Activated CD8-positive, alpha-beta T cell treated with anti-CD3 and anti-CD28 coated beads, Interleukin-2, amount 10 ng/mL, durations not matched to agents 7 days and 5 days (primary cell): ENCODE measurements at regions not wholly inside any gene's neighbourhood (a gene's known extent, or its start where the extent isn't known, plus 50 kb on each side); places are given as distances from the start of the nearest gene placed in this dataset.
A peak's percentile ranks its signal among the peaks of the same experiment; 100 is the strongest.

Experiments used
- ATAC-seq: fragments of 150-1000 bp; cut with Tn5 transposase; one replicate; pipeline ENCODE4 v1.10.0; 2021; ENCODE audit warnings: moderate library complexity
- CTCF ChIA-PET: fragments of 350-600 bp; sonication (Branson Sonifier 250); formaldehyde crosslinking; loops from one replicate; lab custom pipeline; 2021; ENCODE audit warnings: antibody characterized with exemption; lab: Charles Lee
- POLR2A ChIA-PET: fragments of 350-600 bp; sonication (Branson Sonifier 250); formaldehyde crosslinking; loops from one replicate; lab custom pipeline; 2021; ENCODE audit warnings: antibody characterized with exemption; lab: Charles Lee
- DNase-seq: peaks from one replicate; pipeline ENCODE4 v3.0.0-alpha.2; 2020
- H3K27ac Mint-ChIP-seq: one replicate; pipeline ENCODE4 v1.8.0; 2021; ENCODE audit warnings: mild to moderate bottlenecking, mixed read lengths
- H3K27me3 Mint-ChIP-seq: one replicate; pipeline ENCODE4 v1.8.0; 2021; ENCODE audit warnings: low read depth, mixed read lengths
- H3K36me3 Mint-ChIP-seq: one replicate; pipeline ENCODE4 v1.8.0; 2021; ENCODE audit warnings: low read depth, mixed read lengths
- H3K4me1 Mint-ChIP-seq: one replicate; pipeline ENCODE4 v1.8.0; 2021; ENCODE audit warnings: low read depth, mixed read lengths
- H3K4me3 Mint-ChIP-seq: one replicate; pipeline ENCODE4 v1.8.0; 2021; ENCODE audit warnings: mild to moderate bottlenecking, mixed read lengths
- H3K9me3 Mint-ChIP-seq: one replicate; pipeline ENCODE4 v1.8.0; 2022; ENCODE audit warnings: mixed read lengths; ENCODE audit not compliant: insufficient read depth

DNA sequence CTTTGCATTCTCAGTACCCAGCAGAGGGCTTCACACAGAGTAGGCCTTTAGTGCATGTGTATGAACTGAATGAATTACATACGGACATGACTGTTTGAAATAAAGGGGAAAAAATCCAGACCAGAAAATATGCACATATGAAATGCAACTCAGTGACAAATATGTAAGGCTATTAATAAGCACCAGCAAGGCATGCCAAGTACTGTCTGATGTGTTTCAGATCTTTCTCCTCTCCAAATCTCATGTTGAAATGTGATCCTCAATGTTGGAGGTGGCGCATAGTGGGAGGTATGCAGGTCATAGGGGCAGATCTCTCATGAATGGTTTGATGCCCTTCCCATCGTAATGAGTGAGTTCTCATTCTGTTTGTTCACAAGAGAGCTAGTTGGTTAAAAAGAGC lies 87.3 kb upstream of the TOMM7 start:
- Mint-ChIP-seq H3K36me3 (peaks cover 1% of the 10 kb centered on the region), H3K27ac (no peak overlapping the region), H3K27me3 (no peaks in the 10 kb centered on the region), H3K4me3 (no peak overlapping the region), H3K4me1 (no peaks in the 10 kb centered on the region), H3K9me3 (peaks cover 2% of the 10 kb centered on the region)
- CTCF ChIA-PET, result no interaction called here
- DNase-seq (no peak), ATAC-seq (no peak)
- POLR2A ChIA-PET, result no interaction called here

- Mint-ChIP-seq H3K9me3 (peaks cover 5% of the 10 kb centered on the region), H3K27ac (no peak overlapping the region), H3K36me3 (peaks cover 2% of the 10 kb centered on the region), H3K4me3 (no peak overlapping the region), H3K4me1 (no peaks in the 10 kb centered on the region), H3K27me3 (no peaks in the 10 kb centered on the region)
- DNase-seq (no peak), ATAC-seq (no peak)
- ChIA-PET POLR2A (no interaction called here), CTCF (interaction anchor here (1.4 kb wide), 1 partner anchor 148 kb away, joined by 5 read pairs; no protein-coding TSS in a partner anchor)
These were observed 85.2 kb upstream of the TOMM7 start for GRCh38 chr7:22907805-22908204.

DNA sequence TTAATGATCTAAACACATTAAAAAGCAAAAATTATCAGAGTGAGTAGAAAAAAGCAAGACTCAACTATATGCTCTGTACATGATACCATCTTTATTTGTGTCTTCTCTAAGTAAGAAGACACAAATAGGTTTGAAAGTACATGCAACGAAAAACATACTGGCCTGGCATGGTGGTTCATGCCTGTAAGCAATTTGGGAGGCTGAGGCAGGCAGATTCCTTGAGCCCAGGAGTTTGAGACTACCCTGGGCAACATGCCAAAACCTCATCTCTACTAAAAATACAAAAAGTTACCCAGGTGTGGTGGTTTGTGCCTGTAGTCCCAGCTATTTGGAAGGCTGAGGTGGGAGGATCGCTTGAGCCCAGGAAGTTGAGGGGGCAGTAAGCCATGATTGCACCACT lies 78.1 kb upstream of the TOMM7 start:
- POLR2A ChIA-PET, result no interaction called here
- DNase-seq (no peak), ATAC-seq (no peak)
- Mint-ChIP-seq H3K36me3 (peaks cover 2% of the 10 kb centered on the region), H3K4me1 (peaks cover 9% of the 10 kb centered on the region), H3K27ac (no peak overlapping the region), H3K9me3 (peaks cover 5% of the 10 kb centered on the region), H3K4me3 (no peak overlapping the region), H3K27me3 (no peaks in the 10 kb centered on the region)
- CTCF ChIA-PET, result no interaction called here

DNA sequence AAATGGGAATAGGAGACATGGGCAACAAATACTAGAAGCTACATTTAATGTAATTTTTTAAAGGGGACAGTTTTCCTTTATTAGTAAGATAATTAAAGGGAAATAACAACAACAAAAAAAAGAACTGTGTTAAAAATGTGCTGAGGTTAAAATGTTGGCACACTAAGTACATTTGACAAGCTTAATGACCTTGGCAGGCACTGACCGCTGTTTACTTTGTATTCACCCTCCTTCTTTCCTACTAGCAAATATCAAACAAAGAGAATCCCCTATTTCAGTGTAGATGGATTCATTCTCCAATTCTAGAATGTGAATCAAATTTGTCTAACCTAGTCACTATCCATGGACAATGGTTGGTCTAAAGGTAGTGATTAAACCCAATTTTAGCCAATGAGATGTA lies 77.5 kb upstream of the TOMM7 start:
- H3K4me1 Mint-ChIP-seq, result peaks cover 9% of the 10 kb centered on the region
- ATAC-seq, result no peak

DNA sequence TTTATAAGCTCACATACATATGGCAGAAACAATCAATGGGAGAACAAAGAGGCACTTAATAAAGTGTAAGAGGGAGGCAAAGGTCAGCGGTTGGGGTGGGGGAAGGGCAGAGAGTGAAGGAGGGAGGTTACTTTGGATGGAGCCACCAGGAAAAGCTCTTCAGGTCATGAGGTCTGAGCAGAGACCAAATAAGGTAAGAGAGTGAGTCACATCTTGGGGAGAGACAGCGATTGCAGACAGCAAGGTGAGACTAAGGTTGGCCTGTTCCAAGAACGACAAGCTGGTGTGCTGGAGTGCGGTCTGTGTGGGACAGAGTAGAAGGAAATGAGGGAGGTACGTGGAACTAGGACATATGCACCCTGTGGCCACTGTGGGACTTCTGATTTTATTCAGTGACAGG lies 74.3 kb upstream of the TOMM7 start:
- Mint-ChIP-seq H3K9me3 (no peaks in the 10 kb centered on the region), H3K27me3 (peaks cover 2% of the 10 kb centered on the region), H3K4me1 (peaks cover 9% of the 10 kb centered on the region), H3K27ac (no peak overlapping the region), H3K36me3 (no peaks in the 10 kb centered on the region), H3K4me3 (no peak overlapping the region)
- ATAC-seq (peak; percentile 51), DNase-seq (no peak)
- POLR2A ChIA-PET, result interaction anchor here (0.6 kb wide), 1 partner anchor 12 kb away, joined by 3 read pairs; no protein-coding TSS in a partner anchor
- CTCF ChIA-PET, result no interaction called here

More for the DNA sequence above, 77.5 kb upstream of the TOMM7 start:
- ChIA-PET CTCF (no interaction called here), POLR2A (interaction anchor here (0.6 kb wide), 1 partner anchor 159 kb away, joined by 3 read pairs; no protein-coding TSS in a partner anchor)
- Mint-ChIP-seq H3K27ac (no peak overlapping the region), H3K9me3 (peaks cover 5% of the 10 kb centered on the region), H3K27me3 (no peaks in the 10 kb centered on the region), H3K36me3 (peaks cover 2% of the 10 kb centered on the region), H3K4me3 (no peak overlapping the region)
- no peak for DNase-seq

GRCh38 chr7:22895828-22896165 lies 73.1 kb upstream of the TOMM7 start:
- CTCF ChIA-PET, result interaction anchor here (0.7 kb wide), 1 partner anchor 39 kb away, joined by 3 read pairs; no protein-coding TSS in a partner anchor
- no peak for DNase-seq
- POLR2A ChIA-PET, result no interaction called here
- no peak overlapping the region for H3K27ac Mint-ChIP-seq
- peaks cover 2% of the 10 kb centered on the region for H3K27me3 Mint-ChIP-seq
- peaks cover 9% of the 10 kb centered on the region for H3K4me1 Mint-ChIP-seq
- H3K4me3 Mint-ChIP-seq, result no peak overlapping the region
- ATAC-seq, result no peak
- no peaks in the 10 kb centered on the region for H3K9me3 Mint-ChIP-seq
- H3K36me3 Mint-ChIP-seq, result no peaks in the 10 kb centered on the region

DNA sequence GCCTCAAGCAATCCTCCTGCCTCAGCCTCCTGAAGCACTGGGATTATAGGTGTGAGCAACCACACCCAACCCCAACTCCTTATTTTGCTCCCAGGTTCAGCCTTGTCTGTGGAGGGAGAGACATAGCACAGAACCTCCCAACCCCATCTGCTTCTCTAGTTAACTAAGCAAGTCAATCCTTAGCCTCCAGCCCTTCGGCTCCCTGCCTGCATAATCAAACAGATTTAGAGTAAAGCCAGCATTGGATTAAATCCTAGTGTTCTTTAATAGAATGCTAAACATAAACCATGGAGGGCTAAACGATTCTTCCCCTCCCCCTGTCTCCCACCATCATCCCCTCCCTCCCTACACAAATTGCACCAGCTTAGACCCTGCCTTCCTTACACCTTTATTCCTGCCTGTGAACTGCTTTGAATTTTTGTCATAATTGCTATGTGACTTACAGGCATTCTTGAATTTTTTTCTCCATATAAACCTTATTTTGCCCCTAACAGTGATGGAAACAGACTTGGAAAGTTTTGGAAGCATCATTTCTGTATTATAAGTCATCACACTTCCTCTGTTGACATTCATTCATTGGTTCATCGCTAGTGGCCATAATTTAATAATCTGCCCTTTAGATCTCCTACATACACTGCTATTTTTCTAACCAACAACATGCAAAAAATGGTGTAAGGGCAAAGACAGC lies 72.6 kb upstream of the TOMM7 start:
- DNase-seq, result no peak
- CTCF ChIA-PET, result interaction anchor here (0.7 kb wide), 1 partner anchor 39 kb away, joined by 3 read pairs; no protein-coding TSS in a partner anchor
- ATAC-seq, result no peak
- H3K4me3 Mint-ChIP-seq, result no peak overlapping the region
- H3K27ac Mint-ChIP-seq, result no peak overlapping the region
- POLR2A ChIA-PET, result no interaction called here
- H3K27me3 Mint-ChIP-seq, result peaks cover 2% of the 10 kb centered on the region
- no peaks in the 10 kb centered on the region for H3K36me3 Mint-ChIP-seq
- H3K4me1 Mint-ChIP-seq, result peaks cover 9% of the 10 kb centered on the region
- H3K9me3 Mint-ChIP-seq, result no peaks in the 10 kb centered on the region

GRCh38 chr7:22894546-22894945 lies 71.9 kb upstream of the TOMM7 start:
- Mint-ChIP-seq H3K36me3 (no peaks in the 10 kb centered on the region), H3K27ac (no peak overlapping the region), H3K9me3 (no peaks in the 10 kb centered on the region), H3K4me3 (no peak overlapping the region), H3K4me1 (peaks cover 9% of the 10 kb centered on the region), H3K27me3 (peaks cover 2% of the 10 kb centered on the region)
- ATAC-seq (no peak), DNase-seq (no peak)
- CTCF ChIA-PET, result no interaction called here
- POLR2A ChIA-PET, result no interaction called here

- peaks cover 9% of the 10 kb centered on the region for H3K4me1 Mint-ChIP-seq
- peaks cover 2% of the 10 kb centered on the region for H3K27me3 Mint-ChIP-seq
- no peak for DNase-seq
- no peak for ATAC-seq
- no peak overlapping the region for H3K27ac Mint-ChIP-seq
- no peak overlapping the region for H3K4me3 Mint-ChIP-seq
- ChIA-PET POLR2A (no interaction called here), CTCF (no interaction called here)
- no peaks in the 10 kb centered on the region for H3K36me3 Mint-ChIP-seq
- H3K9me3 Mint-ChIP-seq, result no peaks in the 10 kb centered on the region
These were observed 68.1 kb upstream of the TOMM7 start for GRCh38 chr7:22890773-22891172.

DNA sequence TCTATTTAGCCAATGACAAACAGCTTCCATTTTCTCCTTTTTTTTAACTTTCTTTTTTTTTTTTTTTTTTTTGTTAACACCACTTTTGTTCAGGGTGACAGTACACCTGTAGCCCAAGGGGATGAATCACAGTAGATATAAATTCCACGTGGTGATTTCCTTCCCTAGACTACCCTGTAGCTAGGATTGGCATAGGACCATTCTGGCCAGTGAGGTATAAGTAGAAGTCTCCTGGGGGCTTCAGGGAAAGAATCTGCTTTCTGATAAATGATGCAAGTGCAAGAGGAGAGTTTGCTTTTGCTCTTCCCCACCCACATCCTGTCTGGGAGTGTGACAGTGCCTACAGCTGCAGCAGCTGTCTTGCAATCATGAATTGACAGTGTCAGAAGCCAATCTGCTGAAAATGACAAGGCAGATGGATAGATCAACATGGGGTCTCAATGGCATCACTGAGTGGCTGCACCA lies 63.2 kb upstream of the TOMM7 start:
- ChIA-PET CTCF (interaction anchor here (0.7 to 1.9 kb wide), 8 partner anchors 13 to 170 kb away, joined by 3 to 8 read pairs (median 4); no protein-coding TSS in a partner anchor), POLR2A (interaction anchor here (1.3 kb wide), 2 partner anchors 11 to 30 kb away, joined by 3 read pairs; no protein-coding TSS in a partner anchor)
- H3K4me1 Mint-ChIP-seq, result peaks cover 22% of the 10 kb centered on the region
- DNase-seq (peak; percentile 85), ATAC-seq (peak; percentile 93)
- H3K4me3 Mint-ChIP-seq, result peak overlapping the region; percentile 53
- no peaks in the 10 kb centered on the region for H3K27me3 Mint-ChIP-seq
- H3K9me3 Mint-ChIP-seq, result no peaks in the 10 kb centered on the region
- no peaks in the 10 kb centered on the region for H3K36me3 Mint-ChIP-seq
- H3K27ac Mint-ChIP-seq, result peak overlapping the region; percentile 89

- ATAC-seq (peak; percentile 6), DNase-seq (no peak)
- Mint-ChIP-seq H3K4me3 (peak overlapping the region; percentile 53), H3K27me3 (no peaks in the 10 kb centered on the region), H3K4me1 (peaks cover 22% of the 10 kb centered on the region), H3K9me3 (no peaks in the 10 kb centered on the region), H3K27ac (peak overlapping the region; percentile 89), H3K36me3 (no peaks in the 10 kb centered on the region)
- ChIA-PET POLR2A (interaction anchor here (1.0 to 1.3 kb wide), 4 partner anchors 12 to 63 kb away, joined by 3 to 4 read pairs (median 3); partner anchors contain the start of gene TOMM7), CTCF (interaction anchor here (0.7 to 1.9 kb wide), 10 partner anchors 12 to 171 kb away, joined by 3 to 8 read pairs (median 4); no protein-coding TSS in a partner anchor)
These were observed 62.5 kb upstream of the TOMM7 start for GRCh38 chr7:22884911-22885788.
